Glutamatergic neuron (in vitro differentiated cells): ENCODE measurements at regions not wholly inside any gene's neighbourhood (a gene's known extent, or its start where the extent isn't known, plus 50 kb on each side); places are given as distances from the start of the nearest gene placed in this dataset.

Source experiments
- DNase-seq: peaks from one replicate; pipeline ENCODE4 v3.0.0; 2022
- H3K27ac Mint-ChIP-seq: one replicate; pipeline ENCODE4 v1.8.0; 2020; ENCODE audit warnings: mild to moderate bottlenecking, mixed read lengths, inconsistent platforms; ENCODE audit not compliant: unreplicated experiment
- H3K27me3 Mint-ChIP-seq: one replicate; pipeline ENCODE4 v1.8.0; 2020; ENCODE audit warnings: mild to moderate bottlenecking, moderate library complexity, mixed read lengths, inconsistent platforms; ENCODE audit not compliant: unreplicated experiment
- H3K36me3 Mint-ChIP-seq: one replicate; pipeline ENCODE4 v1.8.0; 2020; ENCODE audit warnings: mild to moderate bottlenecking, mixed read lengths, inconsistent platforms; ENCODE audit not compliant: unreplicated experiment
- H3K4me1 Mint-ChIP-seq: one replicate; pipeline ENCODE4 v1.8.0; 2020; ENCODE audit warnings: mild to moderate bottlenecking, low read depth, mixed read lengths, inconsistent platforms; ENCODE audit not compliant: unreplicated experiment
- H3K4me3 Mint-ChIP-seq: one replicate; pipeline ENCODE4 v1.8.0; 2020; ENCODE audit warnings: mild to moderate bottlenecking, mixed read lengths, inconsistent platforms; ENCODE audit not compliant: unreplicated experiment
- H3K9me3 Mint-ChIP-seq: one replicate; pipeline ENCODE4 v1.8.0; 2020; ENCODE audit warnings: mild to moderate bottlenecking, moderate library complexity, mixed read lengths, inconsistent platforms; ENCODE audit not compliant: unreplicated experiment
- CTCF ChIP-seq: fragments of 200-600 bp; sonication (generic); IDR thresholded peaks from one replicate; pipeline ENCODE4 v1.5.0; 2021; ENCODE audit not compliant: partially characterized antibody, unreplicated experiment

- H3K9me3 Mint-ChIP-seq, result peaks cover 1% of the 10 kb centered on the region
- H3K36me3 Mint-ChIP-seq, result no peaks in the 10 kb centered on the region
- DNase-seq, result no peak
- H3K27ac Mint-ChIP-seq, result no peak overlapping the region
- TF ChIP-seq CTCF, result no peak
- no peak overlapping the region for H3K4me3 Mint-ChIP-seq
- peaks cover 1% of the 10 kb centered on the region for H3K27me3 Mint-ChIP-seq
- H3K4me1 Mint-ChIP-seq, result peaks cover 6% of the 10 kb centered on the region
Measured at GRCh38 chr2:383178-383577, 95.3 kb upstream of the ALKAL2 start.

- H3K4me3 Mint-ChIP-seq, result no peak overlapping the region
- peaks cover 6% of the 10 kb centered on the region for H3K4me1 Mint-ChIP-seq
- peaks cover 1% of the 10 kb centered on the region for H3K27me3 Mint-ChIP-seq
- TF ChIP-seq CTCF, result no peak
- H3K9me3 Mint-ChIP-seq, result peaks cover 1% of the 10 kb centered on the region
- no peak overlapping the region for H3K27ac Mint-ChIP-seq
- no peak for DNase-seq
- peaks cover 5% of the 10 kb centered on the region for H3K36me3 Mint-ChIP-seq
Measured at GRCh38 chr2:382728-383022, 94.8 kb upstream of the ALKAL2 start.

DNA sequence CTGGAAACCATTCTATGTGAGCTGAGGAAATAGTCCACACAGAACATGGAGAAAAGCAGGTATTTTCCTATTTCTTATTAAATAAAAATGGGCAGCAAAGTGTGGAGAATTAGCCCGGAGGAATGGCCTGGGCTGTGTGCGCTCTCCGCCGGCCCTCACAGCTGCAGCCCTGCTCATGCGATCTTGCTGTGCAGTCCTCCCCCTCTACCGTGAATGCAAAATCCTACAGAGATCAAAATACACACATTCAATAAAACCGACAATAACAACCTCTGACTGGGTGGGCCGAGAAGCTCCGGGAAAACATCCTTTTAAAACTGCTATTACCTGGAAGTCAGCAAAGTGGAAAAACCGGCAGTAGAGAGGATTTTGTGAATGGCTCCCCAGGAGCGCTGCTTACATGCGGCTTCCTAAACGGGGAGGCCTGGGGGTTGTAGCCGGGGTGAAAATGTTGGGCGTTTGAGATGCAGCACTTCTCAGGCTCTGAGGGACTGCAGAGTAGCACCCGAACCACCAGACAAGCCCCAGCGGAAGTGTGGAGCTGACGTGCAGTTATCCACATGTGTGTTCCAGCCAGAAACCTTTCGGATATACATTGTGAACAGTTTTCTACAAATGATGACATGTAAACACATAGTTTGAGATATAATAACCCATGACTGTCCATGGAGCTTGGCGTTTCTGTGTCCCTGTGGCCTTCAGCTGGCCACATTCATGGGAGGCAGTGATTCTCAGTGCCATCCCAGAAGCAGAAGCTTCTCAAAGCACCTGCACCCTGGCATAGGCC, 94.2 kb upstream of the ALKAL2 start:
- H3K27ac Mint-ChIP-seq, result no peak overlapping the region

GRCh38 chr2:381181-381580, 93.3 kb upstream of the ALKAL2 start:
- DNase-seq, result no peak
- peaks cover 1% of the 10 kb centered on the region for H3K27me3 Mint-ChIP-seq
- no peak for TF ChIP-seq CTCF
- peaks cover 5% of the 10 kb centered on the region for H3K9me3 Mint-ChIP-seq
- no peak overlapping the region for H3K27ac Mint-ChIP-seq
- H3K36me3 Mint-ChIP-seq, result peaks cover 15% of the 10 kb centered on the region
- peaks cover 6% of the 10 kb centered on the region for H3K4me1 Mint-ChIP-seq
- no peak overlapping the region for H3K4me3 Mint-ChIP-seq

More for the DNA sequence above, 94.2 kb upstream of the ALKAL2 start:
- peaks cover 10% of the 10 kb centered on the region for H3K36me3 Mint-ChIP-seq
- no peak overlapping the region for H3K4me3 Mint-ChIP-seq
- peaks cover 6% of the 10 kb centered on the region for H3K4me1 Mint-ChIP-seq
- H3K27me3 Mint-ChIP-seq, result peaks cover 1% of the 10 kb centered on the region
- H3K9me3 Mint-ChIP-seq, result peaks cover 6% of the 10 kb centered on the region
- DNase-seq, result no peak
- TF ChIP-seq CTCF, result no peak

DNA sequence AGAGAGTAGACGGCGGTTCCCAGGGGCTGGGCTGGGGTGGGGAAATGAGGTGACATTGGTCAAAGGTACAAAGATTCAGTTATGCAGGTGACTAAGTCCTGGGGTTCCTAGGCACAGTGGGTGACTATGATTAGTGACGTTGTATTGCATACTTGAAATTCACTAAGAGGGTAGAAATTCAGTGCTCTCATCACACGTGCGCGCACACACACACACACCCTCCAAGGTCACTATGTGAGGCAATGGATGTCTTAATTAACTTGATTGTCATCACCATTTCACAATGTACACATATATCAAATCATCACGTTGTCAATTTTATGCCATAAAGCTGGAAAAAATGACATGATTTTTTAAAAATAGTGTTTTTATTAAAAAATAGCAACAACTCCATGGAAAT, 92.9 kb upstream of the ALKAL2 start:
- DNase-seq, result no peak
- TF ChIP-seq CTCF, result no peak
- Mint-ChIP-seq H3K4me3 (no peak overlapping the region), H3K27ac (no peak overlapping the region), H3K36me3 (peaks cover 15% of the 10 kb centered on the region), H3K9me3 (peaks cover 5% of the 10 kb centered on the region), H3K4me1 (peaks cover 2% of the 10 kb centered on the region), H3K27me3 (peaks cover 1% of the 10 kb centered on the region)
